HG02678 (cell line): ENCODE measurements at regions not wholly inside any gene's neighbourhood (a gene's known extent, or its start where the extent isn't known, plus 50 kb on each side); places are given as distances from the start of the nearest gene placed in this dataset.

Experiments used
- ATAC-seq: cut with Tn5 transposase; IDR thresholded peaks from one replicate; pipeline ENCODE4 v1.9.1; 2021; ENCODE audit warnings: mild to moderate bottlenecking, moderate library complexity; ENCODE audit not compliant: unreplicated experiment

- no peak for ATAC-seq
Measured at GRCh38 chr3:81932681-81933080, 171.2 kb upstream of the GBE1 start.

- ATAC-seq, result no peak
Measured at GRCh38 chr3:81931265-81932251, 170.1 kb upstream of the GBE1 start.

- no peak for ATAC-seq
Measured at GRCh38 chr3:81929697-81930096, 168.3 kb upstream of the GBE1 start.

GRCh38 chr3:81927811-81928210, 166.4 kb upstream of the GBE1 start:
- ATAC-seq, result no peak

GRCh38 chr3:81925385-81925784, 163.9 kb upstream of the GBE1 start:
- no peak for ATAC-seq

- no peak for ATAC-seq
Measured at GRCh38 chr3:81923038-81923437, 161.6 kb upstream of the GBE1 start.

GRCh38 chr3:81922404-81922803, 161.0 kb upstream of the GBE1 start:
- ATAC-seq, result no peak

- no peak for ATAC-seq
Measured at GRCh38 chr3:81920816-81921215, 159.4 kb upstream of the GBE1 start.

- ATAC-seq, result no peak
Measured at GRCh38 chr3:81916890-81917289, 155.4 kb upstream of the GBE1 start.

GRCh38 chr3:81913886-81914663, 152.6 kb upstream of the GBE1 start:
- no peak for ATAC-seq

- no peak for ATAC-seq
Measured at GRCh38 chr3:81911221-81911620, 149.8 kb upstream of the GBE1 start.

GRCh38 chr3:81910244-81910852, 148.9 kb upstream of the GBE1 start:
- ATAC-seq, result peak; percentile 81

- ATAC-seq, result no peak
Measured at GRCh38 chr3:81909796-81910195, 148.4 kb upstream of the GBE1 start.

- ATAC-seq, result no peak
Measured at GRCh38 chr3:81908561-81908960, 147.1 kb upstream of the GBE1 start.

- ATAC-seq, result no peak
Measured at GRCh38 chr3:81898336-81898735, 136.9 kb upstream of the GBE1 start.

GRCh38 chr3:81894598-81894997, 133.2 kb upstream of the GBE1 start:
- no peak for ATAC-seq

- no peak for ATAC-seq
Measured at GRCh38 chr3:81891055-81891895, 129.8 kb upstream of the GBE1 start.

GRCh38 chr3:81888914-81889557, 127.6 kb upstream of the GBE1 start:
- ATAC-seq, result no peak

GRCh38 chr3:81887448-81887847, 126.0 kb upstream of the GBE1 start:
- no peak for ATAC-seq

- ATAC-seq, result no peak
Measured at GRCh38 chr3:81886081-81886480, 124.6 kb upstream of the GBE1 start.
